D721Med (cell line): ENCODE measurements at regions not wholly inside any gene's neighbourhood (a gene's known extent, or its start where the extent isn't known, plus 50 kb on each side); places are given as distances from the start of the nearest gene placed in this dataset.

ENCODE experiments used
- DNase-seq: peaks from one replicate; pipeline ENCODE4 v3.0.0; 2011; ENCODE audit warnings: low spot score; ENCODE audit not compliant: insufficient read length
- FAIRE-seq: peaks from 2 replicates; lab custom pipeline; 2011; peaks lifted over from hg19 to GRCh38; lab: Jason Lieb, UNC
- TF ChIP-seq, protein P1 (sequence below): IDR thresholded peaks from 2 replicates; pipeline ENCODE4 v1.5.1; 2012; ENCODE audit warnings: mild to moderate bottlenecking, control low read depth; ENCODE audit not compliant: insufficient read depth; ENCODE audit errors: missing control alignments

DNA sequence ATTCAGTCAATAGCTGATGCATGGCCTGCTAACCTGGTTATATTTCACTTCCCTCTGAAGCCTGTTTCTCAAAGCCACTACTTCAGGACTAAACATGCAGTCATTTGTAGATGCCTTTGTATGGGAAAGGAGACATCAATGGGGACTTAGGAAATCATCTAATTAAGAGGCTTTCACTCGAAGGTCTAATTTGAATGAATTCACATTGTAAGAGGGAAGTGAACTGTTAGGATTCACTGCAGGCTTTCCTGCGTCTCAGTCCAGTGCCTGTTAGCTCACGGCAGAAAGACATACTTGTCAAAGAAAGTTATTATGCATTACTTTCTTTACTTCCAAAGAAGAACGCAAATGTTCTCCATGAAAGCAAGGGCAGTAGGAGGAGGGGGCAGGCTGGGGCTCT is 50.6 kb upstream of the CDK20 start:
- DNase-seq (no peak), FAIRE-seq (no peak)
- TF ChIP-seq, protein P1, sequence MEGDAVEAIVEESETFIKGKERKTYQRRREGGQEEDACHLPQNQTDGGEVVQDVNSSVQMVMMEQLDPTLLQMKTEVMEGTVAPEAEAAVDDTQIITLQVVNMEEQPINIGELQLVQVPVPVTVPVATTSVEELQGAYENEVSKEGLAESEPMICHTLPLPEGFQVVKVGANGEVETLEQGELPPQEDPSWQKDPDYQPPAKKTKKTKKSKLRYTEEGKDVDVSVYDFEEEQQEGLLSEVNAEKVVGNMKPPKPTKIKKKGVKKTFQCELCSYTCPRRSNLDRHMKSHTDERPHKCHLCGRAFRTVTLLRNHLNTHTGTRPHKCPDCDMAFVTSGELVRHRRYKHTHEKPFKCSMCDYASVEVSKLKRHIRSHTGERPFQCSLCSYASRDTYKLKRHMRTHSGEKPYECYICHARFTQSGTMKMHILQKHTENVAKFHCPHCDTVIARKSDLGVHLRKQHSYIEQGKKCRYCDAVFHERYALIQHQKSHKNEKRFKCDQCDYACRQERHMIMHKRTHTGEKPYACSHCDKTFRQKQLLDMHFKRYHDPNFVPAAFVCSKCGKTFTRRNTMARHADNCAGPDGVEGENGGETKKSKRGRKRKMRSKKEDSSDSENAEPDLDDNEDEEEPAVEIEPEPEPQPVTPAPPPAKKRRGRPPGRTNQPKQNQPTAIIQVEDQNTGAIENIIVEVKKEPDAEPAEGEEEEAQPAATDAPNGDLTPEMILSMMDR = no peak
